A549 (cell line): ENCODE measurements at regions not wholly inside any gene's neighbourhood (a gene's known extent, or its start where the extent isn't known, plus 50 kb on each side); places are given as distances from the start of the nearest gene placed in this dataset.

Experiments
- ATAC-seq, 2 experiments: fragments of 200-7000 bp in 1 of 2; fragments of >200 bp in 1 of 2; cut with Nextera tagmentation in 1 of 2; cut with Tn5 transposase in 1 of 2; 3 replicates each; pipeline versions ENCODE4 v1.8.0 to v1.9.1; 2018 to 2020; ENCODE audit warnings: mild to moderate bottlenecking in 1 of 2, moderate library complexity in 1 of 2
- CTCF ChIA-PET: fragments of 300-600 bp; sonication (Branson Sonifier 250); formaldehyde crosslinking; extraction: SDS; loops from one replicate; lab custom pipeline; 2021; ENCODE audit warnings: antibody characterized with exemption, inconsistent platforms; lab: Yijun Ruan, JAX
- POLR2A ChIA-PET: fragments of 350-600 bp; formaldehyde crosslinking; extraction: SDS; loops from one replicate; lab custom pipeline; 2021; ENCODE audit warnings: antibody characterized with exemption, inconsistent platforms; lab: Yijun Ruan, JAX
- DNase-seq, 2 experiments: peaks; one replicate each; pipeline versions ENCODE4 v3.0.0 to v3.0.0-alpha.2; 2011 to 2016; ENCODE audit warnings: low read depth in 1 of 2, low spot score in 1 of 2
- FAIRE-seq: peaks from 2 replicates; lab custom pipeline; 2011; peaks lifted over from hg19 to GRCh38; lab: Jason Lieb, UNC
- H3K27ac ChIP-seq, 2 experiments: fragments of >200 bp; sonication (Bioruptor Twin); formaldehyde crosslinking; 3 replicates each; pipeline ENCODE4 v1.5.1; 2016 to 2017
- H3K4me1 ChIP-seq: fragments of >200 bp; sonication (Bioruptor Twin); formaldehyde crosslinking; 3 replicates; pipeline ENCODE4 v1.6.1; 2016
- H3K4me2 ChIP-seq: fragments of >200 bp; sonication (Bioruptor Twin); formaldehyde crosslinking; 3 replicates; pipeline ENCODE4 v1.6.1; 2016
- H3K4me3 ChIP-seq: fragments of >200 bp; sonication (Bioruptor Twin); formaldehyde crosslinking; 3 replicates; pipeline ENCODE4 v1.5.1; 2016
- H3K9me3 ChIP-seq: fragments of >200 bp; sonication (Bioruptor Twin); formaldehyde crosslinking; 3 replicates; pipeline ENCODE4 v1.6.1; 2016
- ATOH8 ChIP-seq: fragments of 250-450 bp; sonication (Bioruptor Pico); IDR thresholded peaks from 2 replicates; pipeline ENCODE4 v1.5.0; 2020; ENCODE audit warnings: low read depth, mild to moderate bottlenecking, moderate library complexity
- CHD2 ChIP-seq: fragments of 150-350 bp; IDR thresholded peaks from 2 replicates; pipeline ENCODE4 v1.6.1; 2014; ENCODE audit warnings: low read length; ENCODE audit not compliant: partially characterized antibody
- E2F6 ChIP-seq: IDR thresholded peaks from 2 replicates; pipeline ENCODE4 v1.6.1; 2012; ENCODE audit warnings: low read depth, borderline replicate concordance
- EHMT2 ChIP-seq: fragments of 200-600 bp; sonication (generic); IDR thresholded peaks from 2 replicates; pipeline ENCODE4 v1.6.1; 2016; ENCODE audit warnings: antibody characterized with exemption, low read depth, mild to moderate bottlenecking, moderate library complexity
- EP300 ChIP-seq, 2 experiments: fragments of >200 bp; sonication (Bioruptor Twin); formaldehyde crosslinking; IDR thresholded peaks; 2 replicates in 1 of 2; 3 replicates in 1 of 2; pipeline ENCODE4 v1.6.1; 2016 to 2017
- HES2 ChIP-seq: fragments of >200 bp; sonication (Bioruptor Twin); formaldehyde crosslinking; IDR thresholded peaks from 2 replicates; pipeline ENCODE4 v1.6.1; 2016
- HEYL ChIP-seq: fragments of 250-450 bp; sonication (Bioruptor Pico); IDR thresholded peaks from 2 replicates; pipeline ENCODE4 v1.8.0; 2021; ENCODE audit warnings: mild to moderate bottlenecking, moderate library complexity
- HMGXB4 ChIP-seq: fragments of 250-450 bp; sonication (Bioruptor Pico); IDR thresholded peaks from 2 replicates; pipeline ENCODE4 v1.5.0; 2021; ENCODE audit warnings: mild to moderate bottlenecking, moderate library complexity, borderline replicate concordance
- JUNB ChIP-seq: fragments of >200 bp; sonication (Bioruptor Twin); formaldehyde crosslinking; IDR thresholded peaks from 2 replicates; pipeline ENCODE4 v1.6.1; 2016
- MAFK ChIP-seq: fragments of 450-650 bp; IDR thresholded peaks from 2 replicates; pipeline ENCODE4 v1.6.1; 2014; ENCODE audit not compliant: partially characterized antibody
- MAX ChIP-seq: IDR thresholded peaks from 2 replicates; pipeline ENCODE4 v1.6.1; 2012
- NR3C1 ChIP-seq: fragments of >200 bp; sonication (Bioruptor Twin); formaldehyde crosslinking; IDR thresholded peaks from 3 replicates; pipeline ENCODE4 v1.6.1; 2017
- POLR2AphosphoS2 ChIP-seq: conservative IDR thresholded peaks from 2 replicates; pipeline ENCODE4 v1.6.1; 2012; ENCODE audit warnings: low read length, improper control_type of control experiment, inconsistent platforms
- RARB ChIP-seq: fragments of 250-450 bp; sonication (Bioruptor Pico); IDR thresholded peaks from 2 replicates; pipeline ENCODE4 v1.8.0; 2021; ENCODE audit warnings: mild to moderate bottlenecking, moderate library complexity
- RFX5 ChIP-seq: fragments of 450-650 bp; IDR thresholded peaks from 2 replicates; pipeline ENCODE4 v1.7.1; 2014; ENCODE audit warnings: antibody characterized with exemption, mild to moderate bottlenecking, moderate library complexity
- SMC3 ChIP-seq: fragments of >200 bp; sonication (Bioruptor Twin); formaldehyde crosslinking; IDR thresholded peaks from 3 replicates; pipeline ENCODE4 v1.6.1; 2018; ENCODE audit warnings: inconsistent platforms
- ZSCAN20 ChIP-seq: fragments of 250-450 bp; sonication (Bioruptor Pico); IDR thresholded peaks from 2 replicates; pipeline ENCODE4 v1.8.0; 2022; ENCODE audit warnings: mild to moderate bottlenecking, moderate library complexity
- WGBS: methylation state at CpG from one replicate; pipeline ENCODE4 v1.1.6; 2017; ENCODE audit errors: missing lambda C conversion rate; 5-methylcytosine and 5-hydroxymethylcytosine counted together

- no peak overlapping the region for H3K27ac ChIP-seq
- no peak for ATAC-seq
- POLR2A ChIA-PET = no interaction called here
- no peak for DNase-seq
- no peaks in the 10 kb centered on the region for H3K9me3 ChIP-seq
- no peak overlapping the region for H3K4me3 ChIP-seq
- CTCF ChIA-PET = no interaction called here
- no peak for TF ChIP-seq MAFK
- TF ChIP-seq NR3C1 = no peak
- no peak for TF ChIP-seq MAX
- no peak for TF ChIP-seq HEYL (CRISPR knock-in tag)
- TF ChIP-seq RFX5 = no peak
- TF ChIP-seq EHMT2 = no peak
- no peak for TF ChIP-seq SMC3
- no peak for TF ChIP-seq EP300 (IDR thresholded peaks at IDR 0.05)
- no peak for TF ChIP-seq ZSCAN20 (CRISPR knock-in tag)
- no peak for TF ChIP-seq HES2
- H3K4me2 ChIP-seq = no peak overlapping the region
- WGBS = 32% methylated on average over 6 of the region's 6 CpGs
- no peak for FAIRE-seq
- H3K4me1 ChIP-seq = no peaks in the 10 kb centered on the region
Observed at GRCh38 chr17:27082775-27083154, 211.1 kb upstream of the WSB1 start.

GRCh38 chr17:27083408-27084185 is 210.3 kb upstream of the WSB1 start:
- no peaks in the 10 kb centered on the region for H3K4me1 ChIP-seq
- POLR2A ChIA-PET = no interaction called here
- H3K4me3 ChIP-seq = no peak overlapping the region
- no peak overlapping the region for H3K27ac ChIP-seq
- FAIRE-seq = no peak
- no peak for TF ChIP-seq MAFK
- TF ChIP-seq RARB (CRISPR knock-in tag) = no peak
- DNase-seq = no peak
- no peaks in the 10 kb centered on the region for H3K9me3 ChIP-seq
- H3K4me2 ChIP-seq = no peak overlapping the region
- WGBS = 50% methylated on average over 22 of the region's 22 CpGs
- CTCF ChIA-PET = no interaction called here
- ATAC-seq = no peak

- H3K4me3 ChIP-seq = no peak overlapping the region
- peak; percentile 76 for FAIRE-seq
- no peak for TF ChIP-seq EP300 (IDR thresholded peaks at IDR 0.05)
- no peak for TF ChIP-seq E2F6
- TF ChIP-seq CHD2 = no peak
- no peak for TF ChIP-seq MAFK
- TF ChIP-seq JUNB = no peak
- TF ChIP-seq HMGXB4 = no peak
- no peak for TF ChIP-seq ATOH8
- no peak for TF ChIP-seq POLR2AphosphoS2
- DNase-seq = no peak
- ChIA-PET POLR2A (no interaction called here), CTCF (no interaction called here)
- WGBS = 3% methylated on average over 2 of the region's 2 CpGs
- no peak for ATAC-seq
- no peaks in the 10 kb centered on the region for H3K4me1 ChIP-seq
- no peaks in the 10 kb centered on the region for H3K9me3 ChIP-seq
- no peak overlapping the region for H3K4me2 ChIP-seq
- H3K27ac ChIP-seq = no peak overlapping the region
Observed at GRCh38 chr17:27085517-27085916, 208.4 kb upstream of the WSB1 start.
